ENCODE measurements at regions not wholly inside any gene's neighbourhood (a gene's known extent, or its start where the extent isn't known, plus 50 kb on each side); places are given as distances from the start of the nearest gene placed in this dataset.

GRCh38 chr20:40978761-40979160 is 49.9 kb upstream of the TOP1 start:
- no peak for TF ChIP-seq CTCF (IDR thresholded peaks at IDR 0.05; ENCODE audit: extremely low read depth in 1 of 2, insufficient read depth in 1 of 2, low read depth in 1 of 2, low read length in 2 of 2)
- TF ChIP-seq POLR2AphosphoS5 (IDR thresholded peaks at IDR 0.05; ENCODE audit: insufficient read depth, low read depth, low read length): no peak
- TF ChIP-seq JUN (IDR thresholded peaks at IDR 0.05; ENCODE audit: borderline replicate concordance, insufficient read depth, insufficient read length, low read depth): no peak
- no peak for TF ChIP-seq FOS (IDR thresholded peaks at IDR 0.05; ENCODE audit: borderline replicate concordance, insufficient read depth, low read length)
- no peak for TF ChIP-seq POLR2A (IDR thresholded peaks at IDR 0.05; ENCODE audit: low read depth, low read length)
- no peak for TF ChIP-seq GATA2 (IDR thresholded peaks at IDR 0.05; ENCODE audit: insufficient read depth, insufficient read length, low read depth, low read length)
- TF ChIP-seq EZH2 (IDR thresholded peaks at IDR 0.05; ENCODE audit: borderline replicate concordance, low read depth, low read length, severe bottlenecking): no peak
- TF ChIP-seq MAX (IDR thresholded peaks at IDR 0.05; ENCODE audit: insufficient read depth, insufficient read length): no peak
